H1 (cell line): ENCODE measurements at regions not wholly inside any gene's neighbourhood (a gene's known extent, or its start where the extent isn't known, plus 50 kb on each side); places are given as distances from the start of the nearest gene placed in this dataset.

ENCODE experiments used
- CTCF ChIA-PET: fragments of 300-600 bp; sonication (Branson Sonifier 250); formaldehyde crosslinking; loops from one replicate; lab custom pipeline; 2021; ENCODE audit not compliant: partially characterized antibody; lab: Charles Lee
- POLR2A ChIA-PET: fragments of 300-600 bp; sonication (Branson Sonifier 250); formaldehyde crosslinking; loops from one replicate; lab custom pipeline; 2021; ENCODE audit warnings: inconsistent platforms; ENCODE audit not compliant: partially characterized antibody; lab: Charles Lee
- DNase-seq, 2 experiments: peaks; one replicate each; pipeline versions ENCODE4 v3.0.0 to v3.0.0-alpha.2; 2010 to 2022; ENCODE audit warnings: low spot score in 2 of 2, low read depth in 1 of 2, mixed read lengths in 1 of 2
- FAIRE-seq: peaks from 2 replicates; lab custom pipeline; 2011; peaks lifted over from hg19 to GRCh38; lab: Jason Lieb, UNC
- H2AFZ ChIP-seq: 2 replicates; pipeline ENCODE4 v1.8.1; 2012; ENCODE audit warnings: low read length, inconsistent platforms
- H2AK5ac ChIP-seq: 2 replicates; pipeline ENCODE4 v1.6.1; 2013; ENCODE audit warnings: low read depth, low read length
- H2BK120ac ChIP-seq: replicated peaks from 2 replicates; pipeline ENCODE3; 2013; ENCODE audit warnings: low read depth, low read length, inconsistent platforms
- H2BK12ac ChIP-seq: 2 replicates; pipeline ENCODE4 v1.6.1; 2013; ENCODE audit warnings: low read depth, low read length
- H2BK15ac ChIP-seq: 2 replicates; pipeline ENCODE4 v1.6.1; 2013; ENCODE audit warnings: low read length
- H2BK20ac ChIP-seq: 2 replicates; pipeline ENCODE4 v1.6.1; 2013; ENCODE audit warnings: low read length
- H2BK5ac ChIP-seq: 2 replicates; pipeline ENCODE4 v1.6.1; 2013; ENCODE audit warnings: low read depth, low read length
- H3K14ac ChIP-seq: 2 replicates; pipeline ENCODE4 v1.6.1; 2013; ENCODE audit warnings: inconsistent platforms; ENCODE audit not compliant: insufficient read length
- H3K18ac ChIP-seq: 2 replicates; pipeline ENCODE4 v1.6.1; 2013; ENCODE audit warnings: low read length; ENCODE audit errors: extremely low read depth
- H3K23ac ChIP-seq: 2 replicates; pipeline ENCODE4 v1.6.1; 2013; ENCODE audit warnings: inconsistent platforms; ENCODE audit not compliant: insufficient read length
- H3K23me2 ChIP-seq: 2 replicates; pipeline ENCODE4 v1.6.1; 2013; ENCODE audit warnings: low read depth, low read length
- H3K27ac ChIP-seq: 2 replicates; pipeline ENCODE4 v1.6.1; 2011; ENCODE audit warnings: low read depth, low read length, inconsistent platforms
- H3K27me3 ChIP-seq, 4 experiments: replicated peaks in 1 of 4; 1 replicate in 1 of 4; 2 replicates in 3 of 4; pipeline versions ENCODE4 v1.6.1 to v1.8.1; 2011 to 2013; ENCODE audit warnings: low read length in 3 of 4, mild to moderate bottlenecking in 3 of 4, inconsistent platforms in 2 of 4, mixed read lengths in 2 of 4, moderate library complexity in 1 of 4; ENCODE audit not compliant: control insufficient read depth in 3 of 4, insufficient read depth in 3 of 4; ENCODE audit errors: extremely low read depth in 1 of 4
- H3K36me3 ChIP-seq, 4 experiments: 2 replicates each; pipeline versions ENCODE4 v1.6.1 to v1.8.1; 2011 to 2013; ENCODE audit warnings: mild to moderate bottlenecking in 4 of 4, low read length in 3 of 4, moderate library complexity in 2 of 4, control low read depth in 1 of 4, inconsistent platforms in 1 of 4; ENCODE audit not compliant: insufficient read depth in 4 of 4, control insufficient read depth in 2 of 4
- H3K4ac ChIP-seq: replicated peaks from 2 replicates; pipeline ENCODE3; 2013; ENCODE audit warnings: low read length, low read depth, mixed read lengths, inconsistent platforms; ENCODE audit not compliant: insufficient read length
- H3K4me1 ChIP-seq, 4 experiments: replicated peaks in 1 of 4; 1 replicate in 1 of 4; 2 replicates in 3 of 4; pipeline versions ENCODE4 v1.6.1 to v1.8.1; 2011 to 2013; ENCODE audit warnings: low read length in 3 of 4, inconsistent platforms in 2 of 4, mixed read lengths in 1 of 4; ENCODE audit not compliant: insufficient read depth in 4 of 4, control insufficient read depth in 3 of 4
- H3K4me2 ChIP-seq, 2 experiments: 2 replicates each; pipeline versions ENCODE4 v1.6.1 to v1.8.1; 2011 to 2013; ENCODE audit warnings: low read depth in 2 of 2, low read length in 2 of 2, control low read depth in 1 of 2, inconsistent platforms in 1 of 2, mild to moderate bottlenecking in 1 of 2; ENCODE audit not compliant: insufficient read depth in 1 of 2
- H3K4me3 ChIP-seq, 4 experiments: fragments of 200-600, 300-600 bp in 1 of 4; sonication (generic), shearing (Covaris generic), sonication (Bioruptor Twin) in 1 of 4; 2 replicates each; pipeline versions ENCODE4 v1.5.1 to v1.8.1; 2011 to 2016; ENCODE audit warnings: low read length in 4 of 4, low read depth in 3 of 4, control low read depth in 2 of 4, inconsistent platforms in 2 of 4, mild to moderate bottlenecking in 2 of 4, mixed read lengths in 1 of 4, moderate library complexity in 1 of 4; ENCODE audit not compliant: insufficient read depth in 2 of 4; ENCODE audit errors: extremely low read depth in 1 of 4
- H3K56ac ChIP-seq: replicated peaks from 2 replicates; pipeline ENCODE3; 2013; ENCODE audit warnings: low read depth, mild to moderate bottlenecking, mixed read lengths, low read length, inconsistent platforms; ENCODE audit not compliant: insufficient read length
- H3K79me1 ChIP-seq: 2 replicates; pipeline ENCODE4 v1.6.1; 2013; ENCODE audit warnings: low read depth, low read length, control low read depth
- H3K79me2 ChIP-seq, 2 experiments: 2 replicates each; pipeline versions ENCODE4 v1.6.1 to v1.8.1; 2012 to 2013; ENCODE audit warnings: low read length in 2 of 2, mild to moderate bottlenecking in 2 of 2, inconsistent platforms in 1 of 2; ENCODE audit not compliant: insufficient read depth in 2 of 2, control insufficient read depth in 1 of 2
- H3K9ac ChIP-seq, 4 experiments: replicated peaks in 1 of 4; 1 replicate in 1 of 4; 2 replicates in 3 of 4; pipeline versions ENCODE4 v1.6.1 to v1.8.1; 2011 to 2013; ENCODE audit warnings: low read depth in 3 of 4, low read length in 3 of 4, control low read depth in 2 of 4, mild to moderate bottlenecking in 2 of 4, moderate library complexity in 2 of 4, inconsistent platforms in 1 of 4; ENCODE audit errors: extremely low read depth in 1 of 4
- H3K9me3 ChIP-seq, 2 experiments: 2 replicates each; pipeline versions ENCODE4 v1.6.1 to v1.8.1; 2012 to 2013; ENCODE audit warnings: mild to moderate bottlenecking in 2 of 2, moderate library complexity in 2 of 2, control low read depth in 1 of 2, inconsistent platforms in 1 of 2, low read depth in 1 of 2, low read length in 1 of 2, mixed read lengths in 1 of 2; ENCODE audit not compliant: insufficient read depth in 2 of 2
- H4K20me1 ChIP-seq, 2 experiments: replicated peaks in 1 of 2; 2 replicates each; pipeline versions ENCODE3 to v1.8.1; 2011 to 2013; ENCODE audit warnings: inconsistent platforms in 2 of 2, low read length in 2 of 2, mild to moderate bottlenecking in 1 of 2; ENCODE audit not compliant: insufficient read depth in 2 of 2, control insufficient read depth in 1 of 2
- H4K5ac ChIP-seq: 2 replicates; pipeline ENCODE4 v1.6.1; 2013; ENCODE audit warnings: low read length, low read depth, mixed read lengths, inconsistent platforms; ENCODE audit not compliant: insufficient read length
- H4K8ac ChIP-seq: 2 replicates; pipeline ENCODE4 v1.8.0; 2013; ENCODE audit warnings: mild to moderate bottlenecking, moderate library complexity, low read length, inconsistent platforms; ENCODE audit not compliant: insufficient read depth; ENCODE audit errors: extremely low read depth
- H4K91ac ChIP-seq: replicated peaks from 2 replicates; pipeline ENCODE3; 2013; ENCODE audit warnings: low read length, mixed read lengths, inconsistent platforms; ENCODE audit not compliant: insufficient read length
- CBX5 ChIP-seq: fragments of 300-800, 300-1000 bp; sonication (generic); IDR thresholded peaks from 2 replicates; pipeline ENCODE4 v1.7.1; 2016; ENCODE audit warnings: antibody characterized with exemption, low read length, low read depth
- CBX8 ChIP-seq: fragments of 300-800, 300-1000 bp; sonication (generic); IDR thresholded peaks from 2 replicates; pipeline ENCODE4 v1.7.1; 2016; ENCODE audit warnings: low read depth, low read length, borderline replicate concordance
- CHD1 ChIP-seq: IDR thresholded peaks from 2 replicates; pipeline ENCODE4 v1.6.1; 2012; ENCODE audit warnings: low read depth, low read length, improper control_type of control experiment
- FOSL1 ChIP-seq: IDR thresholded peaks from 2 replicates; pipeline ENCODE4 v1.6.1; 2011; ENCODE audit warnings: mild to moderate bottlenecking, low read depth, low read length, moderate library complexity; ENCODE audit not compliant: insufficient read depth
- KDM4A ChIP-seq: IDR thresholded peaks from one replicate; pipeline ENCODE4 v1.7.1; 2012; ENCODE audit warnings: low read depth, mild to moderate bottlenecking, moderate library complexity, low read length, inconsistent platforms; ENCODE audit not compliant: severe bottlenecking
- PHF8 ChIP-seq: fragments of 200-600 bp; sonication (generic); conservative IDR thresholded peaks from 2 replicates; pipeline ENCODE4 v1.7.1; 2012; ENCODE audit warnings: low read depth, mild to moderate bottlenecking, inconsistent platforms, low read length, moderate library complexity
- SIN3A ChIP-seq, 2 experiments: IDR thresholded peaks in 1 of 2; conservative IDR thresholded peaks in 1 of 2; 2 replicates each; pipeline ENCODE4 v1.6.1; 2011 to 2012; ENCODE audit warnings: low read length in 2 of 2, improper control_type of control experiment in 1 of 2, low read depth in 1 of 2, mild to moderate bottlenecking in 1 of 2
- SIX5 ChIP-seq: IDR thresholded peaks from 2 replicates; pipeline ENCODE4 v1.6.1; 2011; ENCODE audit warnings: mild to moderate bottlenecking, low read depth, low read length
- SP2 ChIP-seq: IDR thresholded peaks from 2 replicates; pipeline ENCODE4 v1.6.1; 2012; ENCODE audit warnings: mild to moderate bottlenecking, low read length, inconsistent platforms
- TBP ChIP-seq: IDR thresholded peaks from 2 replicates; pipeline ENCODE4 v1.6.1; 2011; ENCODE audit warnings: low read depth, low read length, improper control_type of control experiment
- TCF12 ChIP-seq: IDR thresholded peaks from 2 replicates; pipeline ENCODE4 v1.6.1; 2011; ENCODE audit warnings: low read depth, mild to moderate bottlenecking, low read length
- WGBS, 2 experiments: shearing (Covaris generic) in 1 of 2; methylation state at CpG; one replicate each; pipeline versions ENCODE4 v1.1.6 to v1.1.7; 2013 to 2015; ENCODE audit warnings: low lambda C conversion rate in 2 of 2, mixed read lengths in 2 of 2, inconsistent platforms in 1 of 2, low coverage in 1 of 2, missing lambda C conversion rate in 1 of 2; ENCODE audit not compliant: insufficient replicate concordance in 2 of 2, insufficient coverage in 1 of 2, insufficient read length in 1 of 2; ENCODE audit errors: extremely low coverage in 1 of 2, missing lambda C conversion rate in 1 of 2; 5-methylcytosine and 5-hydroxymethylcytosine counted together
- TF ChIP-seq, protein P1 (sequence below): IDR thresholded peaks from 2 replicates; pipeline ENCODE4 v1.6.1; 2012; ENCODE audit warnings: low read length, inconsistent platforms
- TF ChIP-seq, protein P2 (sequence below): IDR thresholded peaks from 2 replicates; pipeline ENCODE4 v1.6.1; 2012; ENCODE audit warnings: inconsistent platforms

DNA sequence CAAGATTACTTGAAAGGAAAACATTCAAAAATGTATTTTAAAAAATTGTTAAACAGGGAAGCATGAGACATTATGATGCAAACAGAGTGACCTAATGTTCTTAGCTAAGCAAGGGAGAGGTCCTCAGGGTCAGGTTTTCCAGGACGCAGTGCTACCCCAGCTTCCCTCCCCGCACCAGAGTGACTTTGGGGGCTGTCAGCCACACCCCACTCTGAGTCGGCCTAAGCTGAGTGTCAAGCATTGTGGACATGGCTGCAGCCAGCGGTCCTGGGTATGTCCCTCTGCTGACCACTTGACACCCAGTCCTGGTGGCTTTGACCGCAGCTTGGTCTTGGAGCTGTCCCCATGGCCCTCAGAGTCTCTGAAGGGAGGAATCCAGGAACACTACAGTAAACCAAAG lies 54.9 kb upstream of the CD93 start:
- Histone ChIP-seq H3K56ac (no peak overlapping the region), H3K4me1 (peaks cover 0 to 3% (median 0%) of the 10 kb centered on the region in 4 experiments; a peak in 1 of 7 replicates), H2AK5ac (no peak overlapping the region), H3K36me3 (no peaks in the 10 kb centered on the region), H3K27me3 (no peaks in the 10 kb centered on the region), H2BK15ac (0 out of 2 replicates have a peak overlapping the region, but pooled peaks have one; percentile 16), H4K91ac (no peak overlapping the region), H3K14ac (no peak overlapping the region), H3K4me3 (no peak overlapping the region), H2BK12ac (no peak overlapping the region), H3K27ac (no peak overlapping the region), H3K9me3 (no peaks in the 10 kb centered on the region), H3K4ac (no peak overlapping the region), H2BK5ac (no peak overlapping the region), H3K4me2 (no peak overlapping the region), H4K5ac (no peak overlapping the region), H4K20me1 (no peaks in the 10 kb centered on the region), H4K8ac (no peak overlapping the region), H2BK120ac (no peak overlapping the region), H2BK20ac (no peak overlapping the region), H3K9ac (no peak overlapping the region), H3K18ac (no peak overlapping the region), H3K79me1 (no peaks in the 10 kb centered on the region), H3K79me2 (no peaks in the 10 kb centered on the region), H2AFZ (no peak overlapping the region), H3K23ac (no peak overlapping the region), H3K23me2 (no peaks in the 10 kb centered on the region; the same call in 1 of the 2 replicates)
- FAIRE-seq (no peak), DNase-seq (no peak)
- POLR2A ChIA-PET, result no interaction called here
- CTCF ChIA-PET, result interaction anchor here (0.9 to 1.5 kb wide), 5 partner anchors 10 to 198 kb away, joined by 3 to 5 read pairs (median 3); no protein-coding TSS in a partner anchor
- 97% methylated on average over 5 of the region's 5 CpGs; no CpG with 5 or more reads in 1 of the 2 experiments for WGBS, 2 experiments
- TF ChIP-seq TBP (no peak), CBX5 (no peak), SIX5 (no peak), SP2 (no peak), PHF8 (no peak), CBX8 (no peak), CHD1 (no peak), KDM4A (no peak), SIN3A (conservative IDR thresholded peaks at IDR 0.05 in 1 of 2, IDR thresholded peaks at IDR 0.05 in 1 of 2; ENCODE audit: low read depth in 1 of 2, low read length in 2 of 2) (no peak), FOSL1 (no peak), TCF12 (no peak)
- TF ChIP-seq, protein P1, sequence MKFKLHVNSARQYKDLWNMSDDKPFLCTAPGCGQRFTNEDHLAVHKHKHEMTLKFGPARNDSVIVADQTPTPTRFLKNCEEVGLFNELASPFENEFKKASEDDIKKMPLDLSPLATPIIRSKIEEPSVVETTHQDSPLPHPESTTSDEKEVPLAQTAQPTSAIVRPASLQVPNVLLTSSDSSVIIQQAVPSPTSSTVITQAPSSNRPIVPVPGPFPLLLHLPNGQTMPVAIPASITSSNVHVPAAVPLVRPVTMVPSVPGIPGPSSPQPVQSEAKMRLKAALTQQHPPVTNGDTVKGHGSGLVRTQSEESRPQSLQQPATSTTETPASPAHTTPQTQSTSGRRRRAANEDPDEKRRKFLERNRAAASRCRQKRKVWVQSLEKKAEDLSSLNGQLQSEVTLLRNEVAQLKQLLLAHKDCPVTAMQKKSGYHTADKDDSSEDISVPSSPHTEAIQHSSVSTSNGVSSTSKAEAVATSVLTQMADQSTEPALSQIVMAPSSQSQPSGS, result no peak
- TF ChIP-seq, protein P2, sequence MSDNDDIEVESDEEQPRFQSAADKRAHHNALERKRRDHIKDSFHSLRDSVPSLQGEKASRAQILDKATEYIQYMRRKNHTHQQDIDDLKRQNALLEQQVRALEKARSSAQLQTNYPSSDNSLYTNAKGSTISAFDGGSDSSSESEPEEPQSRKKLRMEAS, result no peak
